Stimulated activated CD8-positive, alpha-beta memory T cell treated with anti-CD3 and anti-CD28 coated beads, Interleukin-12 subunit alpha, Interleukin-12 subunit beta, amount 100 ng/mL, for 24 hours (primary cell): ENCODE measurements at regions not wholly inside any gene's neighbourhood (a gene's known extent, or its start where the extent isn't known, plus 50 kb on each side); places are given as distances from the start of the nearest gene placed in this dataset.

Experiments used
- DNase-seq: peaks from one replicate; pipeline ENCODE4 v3.0.0-alpha.2; 2020; ENCODE audit errors: extremely low read depth

- no peak for DNase-seq
These were observed 95.4 kb downstream of the RMI2 start for GRCh38 chr16:11440657-11441012.

GRCh38 chr16:11445486-11445885 lies 100.2 kb downstream of the RMI2 start:
- DNase-seq = no peak

- DNase-seq = no peak
These were observed 101.4 kb downstream of the RMI2 start for GRCh38 chr16:11446566-11447119.

GRCh38 chr16:11447272-11447671 lies 102.0 kb downstream of the RMI2 start:
- DNase-seq = no peak

GRCh38 chr16:11447836-11448235 lies 102.6 kb downstream of the RMI2 start:
- no peak for DNase-seq

GRCh38 chr16:11448796-11449416 lies 103.6 kb downstream of the RMI2 start:
- DNase-seq = no peak

- DNase-seq = no peak
These were observed 104.5 kb downstream of the RMI2 start for GRCh38 chr16:11449716-11450115.

- no peak for DNase-seq
These were observed 104.9 kb downstream of the RMI2 start for GRCh38 chr16:11450136-11450535.

- no peak for DNase-seq
These were observed 107.0 kb downstream of the RMI2 start for GRCh38 chr16:11452298-11452697.

GRCh38 chr16:11452746-11453389 lies 107.6 kb downstream of the RMI2 start:
- DNase-seq = no peak

GRCh38 chr16:11456741-11457140 lies 111.5 kb downstream of the RMI2 start:
- DNase-seq = no peak

GRCh38 chr16:11459722-11460121 lies 114.5 kb downstream of the RMI2 start:
- no peak for DNase-seq

GRCh38 chr16:11460820-11461594 lies 115.7 kb downstream of the RMI2 start:
- DNase-seq = no peak

GRCh38 chr16:11461595-11461990 lies 116.3 kb downstream of the RMI2 start:
- DNase-seq = no peak

GRCh38 chr16:11462036-11462435 lies 116.8 kb downstream of the RMI2 start:
- no peak for DNase-seq

- no peak for DNase-seq
These were observed 117.6 kb downstream of the RMI2 start for GRCh38 chr16:11462861-11463260.

GRCh38 chr16:11464241-11464640 lies 119.0 kb downstream of the RMI2 start:
- DNase-seq = no peak

GRCh38 chr16:11465675-11466074 lies 120.4 kb downstream of the RMI2 start:
- DNase-seq = no peak

GRCh38 chr16:11470676-11471415 lies 115.9 kb downstream of the LITAF start:
- no peak for DNase-seq

GRCh38 chr16:11471548-11471947 lies 115.2 kb downstream of the LITAF start:
- DNase-seq = no peak

- DNase-seq = no peak
These were observed 114.3 kb downstream of the LITAF start for GRCh38 chr16:11472410-11472809.

GRCh38 chr16:11472851-11473250 lies 113.9 kb downstream of the LITAF start:
- DNase-seq = no peak
